ENCODE measurements at regions not wholly inside any gene's neighbourhood (a gene's known extent, or its start where the extent isn't known, plus 50 kb on each side); places are given as distances from the start of the nearest gene placed in this dataset.

- Histone ChIP-seq H3K9me3 (no peaks in the 10 kb centered on the region), H3K4me3 (no peak overlapping the region), H3K27me3 (replicated peaks; ENCODE audit: insufficient read depth) (no peaks in the 10 kb centered on the region), H3K27ac (no peak overlapping the region), H3K4me1 (ENCODE audit: control insufficient read depth in 1 of 2, low read depth in 2 of 2) (no peaks in the 10 kb centered on the region), H3K36me3 (no peaks in the 10 kb centered on the region)
- no peak for TF ChIP-seq CTCF (IDR thresholded peaks at IDR 0.05)
- ATAC-seq (ENCODE audit: insufficient number of reproducible peaks, low FRiP score, low read depth) (no peak), DNase-seq (ENCODE audit: low spot score) (no peak)
Observed at GRCh38 chr9:103116246-103116645, 121.1 kb downstream of the CYLC2 start.

GRCh38 chr9:103126494-103126893 is 131.4 kb downstream of the CYLC2 start:
- no peaks in the 10 kb centered on the region for H3K36me3 ChIP-seq
- H3K4me3 ChIP-seq: no peak overlapping the region
- no peak overlapping the region for H3K27ac ChIP-seq
- no peak for ATAC-seq (ENCODE audit: insufficient number of reproducible peaks, low FRiP score, low read depth)
- no peak for DNase-seq (ENCODE audit: low spot score)
- peaks cover 26% of the 10 kb centered on the region for H3K9me3 ChIP-seq
- no peak for TF ChIP-seq CTCF (IDR thresholded peaks at IDR 0.05)
- H3K4me1 ChIP-seq (ENCODE audit: control insufficient read depth in 1 of 2, low read depth in 2 of 2): no peaks in the 10 kb centered on the region
- H3K27me3 ChIP-seq (replicated peaks; ENCODE audit: insufficient read depth): no peaks in the 10 kb centered on the region

- Histone ChIP-seq H3K4me1 (ENCODE audit: control insufficient read depth in 1 of 2, low read depth in 2 of 2) (no peaks in the 10 kb centered on the region), H3K27me3 (replicated peaks; ENCODE audit: insufficient read depth) (no peaks in the 10 kb centered on the region), H3K9me3 (no peaks in the 10 kb centered on the region), H3K36me3 (no peaks in the 10 kb centered on the region), H3K4me3 (no peak overlapping the region), H3K27ac (no peak overlapping the region)
- ATAC-seq (ENCODE audit: insufficient number of reproducible peaks, low FRiP score, low read depth) (no peak), DNase-seq (ENCODE audit: low spot score) (no peak)
- TF ChIP-seq CTCF (IDR thresholded peaks at IDR 0.05): no peak
Observed at GRCh38 chr9:103139891-103140290, 144.8 kb downstream of the CYLC2 start.

GRCh38 chr9:103152473-103152872 is 157.3 kb downstream of the CYLC2 start:
- H3K4me1 ChIP-seq (ENCODE audit: control insufficient read depth in 1 of 2, low read depth in 2 of 2): no peaks in the 10 kb centered on the region
- ATAC-seq (ENCODE audit: insufficient number of reproducible peaks, low FRiP score, low read depth) (no peak), DNase-seq (ENCODE audit: low spot score) (no peak)
- peaks cover 33% of the 10 kb centered on the region for H3K9me3 ChIP-seq
- no peak overlapping the region for H3K4me3 ChIP-seq
- H3K36me3 ChIP-seq: no peaks in the 10 kb centered on the region
- no peak overlapping the region for H3K27ac ChIP-seq
- H3K27me3 ChIP-seq (replicated peaks; ENCODE audit: insufficient read depth): no peaks in the 10 kb centered on the region
- no peak for TF ChIP-seq CTCF (IDR thresholded peaks at IDR 0.05)

- Histone ChIP-seq H3K27me3 (replicated peaks; ENCODE audit: insufficient read depth) (no peaks in the 10 kb centered on the region), H3K9me3 (peaks cover 28% of the 10 kb centered on the region), H3K27ac (no peak overlapping the region), H3K4me3 (no peak overlapping the region), H3K36me3 (no peaks in the 10 kb centered on the region), H3K4me1 (ENCODE audit: control insufficient read depth in 1 of 2, low read depth in 2 of 2) (no peaks in the 10 kb centered on the region)
- ATAC-seq (ENCODE audit: insufficient number of reproducible peaks, low FRiP score, low read depth) (no peak), DNase-seq (ENCODE audit: low spot score) (no peak)
- TF ChIP-seq CTCF (IDR thresholded peaks at IDR 0.05): no peak
Observed at GRCh38 chr9:103167530-103167929, 172.4 kb downstream of the CYLC2 start.

All from thoracic aorta (tissue), 2 donors.